ENCODE measurements at regions not wholly inside any gene's neighbourhood (a gene's known extent, or its start where the extent isn't known, plus 50 kb on each side); places are given as distances from the start of the nearest gene placed in this dataset.
"Not testable (repeated sequence)": the region's sequence is repeated elsewhere in the genome, so short reads cannot be mapped to it uniquely, and the experiment has no call there.

- DNase-seq: no peak
Observed at GRCh38 chr7:109498131-109498530, 928.5 kb downstream of the DNAJB9 start.

GRCh38 chr7:109503421-109503820, 933.7 kb downstream of the DNAJB9 start:
- no peak for DNase-seq

GRCh38 chr7:109522585-109522984, 952.9 kb downstream of the DNAJB9 start:
- no peak for DNase-seq

- DNase-seq: no peak
Observed at GRCh38 chr7:109527833-109528232, 958.2 kb downstream of the DNAJB9 start.

- DNase-seq: no peak
Observed at GRCh38 chr7:109529712-109530111, 960.0 kb downstream of the DNAJB9 start.

GRCh38 chr7:109532262-109532992, 962.8 kb downstream of the DNAJB9 start:
- no peak for DNase-seq

- DNase-seq: no peak
Observed at GRCh38 chr7:109545686-109546085, 976.0 kb downstream of the DNAJB9 start.

- no peak for DNase-seq
Observed at GRCh38 chr7:109549471-109550193, 980.0 kb downstream of the DNAJB9 start.

- DNase-seq: no peak
Observed at GRCh38 chr7:109552017-109552416, 982.3 kb downstream of the DNAJB9 start.

GRCh38 chr7:109577265-109577664, 1007.6 kb downstream of the DNAJB9 start:
- DNase-seq: no peak

- no peak for DNase-seq
Observed at GRCh38 chr7:109579901-109580300, 1010.2 kb downstream of the DNAJB9 start.

- DNase-seq: no peak
Observed at GRCh38 chr7:109582211-109582610, 1012.5 kb downstream of the DNAJB9 start.

GRCh38 chr7:109596948-109597347, 1027.3 kb downstream of the DNAJB9 start:
- not testable (repeated sequence) for DNase-seq

- peak; percentile 20 for DNase-seq
Observed at GRCh38 chr7:109611656-109612055, 1042.0 kb downstream of the DNAJB9 start.

- DNase-seq: no peak
Observed at GRCh38 chr7:109616551-109617069, 1046.9 kb downstream of the DNAJB9 start.

- DNase-seq: no peak
Observed at GRCh38 chr7:109622320-109622719, 1052.6 kb downstream of the DNAJB9 start.

GRCh38 chr7:109632890-109633289, 1063.2 kb downstream of the DNAJB9 start:
- not testable (repeated sequence) for DNase-seq

GRCh38 chr7:109635374-109635773, 1065.7 kb downstream of the DNAJB9 start:
- no peak for DNase-seq

- DNase-seq: no peak
Observed at GRCh38 chr7:109637428-109637990, 1067.8 kb downstream of the DNAJB9 start.

- DNase-seq: no peak
Observed at GRCh38 chr7:109638321-109638720, 1068.6 kb downstream of the DNAJB9 start.

GRCh38 chr7:109639561-109639960, 1069.9 kb downstream of the DNAJB9 start:
- no peak for DNase-seq

GRCh38 chr7:109641445-109641844, 1071.8 kb downstream of the DNAJB9 start:
- DNase-seq: no peak

GRCh38 chr7:109646124-109646523, 1076.5 kb downstream of the DNAJB9 start:
- no peak for DNase-seq

GRCh38 chr7:109646594-109646993, 1076.9 kb downstream of the DNAJB9 start:
- DNase-seq: not testable (repeated sequence)
